H1 (cell line): ENCODE measurements at regions not wholly inside any gene's neighbourhood (a gene's known extent, or its start where the extent isn't known, plus 50 kb on each side); places are given as distances from the start of the nearest gene placed in this dataset.

Source experiments
- CTCF ChIA-PET: fragments of 300-600 bp; sonication (Branson Sonifier 250); formaldehyde crosslinking; loops from one replicate; lab custom pipeline; 2021; ENCODE audit not compliant: partially characterized antibody; lab: Charles Lee
- POLR2A ChIA-PET: fragments of 300-600 bp; sonication (Branson Sonifier 250); formaldehyde crosslinking; loops from one replicate; lab custom pipeline; 2021; ENCODE audit warnings: inconsistent platforms; ENCODE audit not compliant: partially characterized antibody; lab: Charles Lee
- DNase-seq, 2 experiments: peaks; one replicate each; pipeline versions ENCODE4 v3.0.0 to v3.0.0-alpha.2; 2010 to 2022; ENCODE audit warnings: low spot score in 2 of 2, low read depth in 1 of 2, mixed read lengths in 1 of 2
- FAIRE-seq: peaks from 2 replicates; lab custom pipeline; 2011; peaks lifted over from hg19 to GRCh38; lab: Jason Lieb, UNC
- H2AFZ ChIP-seq: 2 replicates; pipeline ENCODE4 v1.8.1; 2012; ENCODE audit warnings: low read length, inconsistent platforms
- H2AK5ac ChIP-seq: 2 replicates; pipeline ENCODE4 v1.6.1; 2013; ENCODE audit warnings: low read depth, low read length
- H2BK120ac ChIP-seq: replicated peaks from 2 replicates; pipeline ENCODE3; 2013; ENCODE audit warnings: low read depth, low read length, inconsistent platforms
- H2BK12ac ChIP-seq: 2 replicates; pipeline ENCODE4 v1.6.1; 2013; ENCODE audit warnings: low read depth, low read length
- H2BK15ac ChIP-seq: 2 replicates; pipeline ENCODE4 v1.6.1; 2013; ENCODE audit warnings: low read length
- H2BK20ac ChIP-seq: 2 replicates; pipeline ENCODE4 v1.6.1; 2013; ENCODE audit warnings: low read length
- H2BK5ac ChIP-seq: 2 replicates; pipeline ENCODE4 v1.6.1; 2013; ENCODE audit warnings: low read depth, low read length
- H3K14ac ChIP-seq: 2 replicates; pipeline ENCODE4 v1.6.1; 2013; ENCODE audit warnings: inconsistent platforms; ENCODE audit not compliant: insufficient read length
- H3K18ac ChIP-seq: 2 replicates; pipeline ENCODE4 v1.6.1; 2013; ENCODE audit warnings: low read length; ENCODE audit errors: extremely low read depth
- H3K23ac ChIP-seq: 2 replicates; pipeline ENCODE4 v1.6.1; 2013; ENCODE audit warnings: inconsistent platforms; ENCODE audit not compliant: insufficient read length
- H3K23me2 ChIP-seq: 2 replicates; pipeline ENCODE4 v1.6.1; 2013; ENCODE audit warnings: low read depth, low read length
- H3K27ac ChIP-seq: 2 replicates; pipeline ENCODE4 v1.6.1; 2011; ENCODE audit warnings: low read depth, low read length, inconsistent platforms
- H3K27me3 ChIP-seq, 4 experiments: replicated peaks in 1 of 4; 1 replicate in 1 of 4; 2 replicates in 3 of 4; pipeline versions ENCODE4 v1.6.1 to v1.8.1; 2011 to 2013; ENCODE audit warnings: low read length in 3 of 4, mild to moderate bottlenecking in 3 of 4, inconsistent platforms in 2 of 4, mixed read lengths in 2 of 4, moderate library complexity in 1 of 4; ENCODE audit not compliant: control insufficient read depth in 3 of 4, insufficient read depth in 3 of 4; ENCODE audit errors: extremely low read depth in 1 of 4
- H3K36me3 ChIP-seq, 4 experiments: 2 replicates each; pipeline versions ENCODE4 v1.6.1 to v1.8.1; 2011 to 2013; ENCODE audit warnings: mild to moderate bottlenecking in 4 of 4, low read length in 3 of 4, moderate library complexity in 2 of 4, control low read depth in 1 of 4, inconsistent platforms in 1 of 4; ENCODE audit not compliant: insufficient read depth in 4 of 4, control insufficient read depth in 2 of 4
- H3K4ac ChIP-seq: replicated peaks from 2 replicates; pipeline ENCODE3; 2013; ENCODE audit warnings: low read length, low read depth, mixed read lengths, inconsistent platforms; ENCODE audit not compliant: insufficient read length
- H3K4me1 ChIP-seq, 4 experiments: replicated peaks in 1 of 4; 1 replicate in 1 of 4; 2 replicates in 3 of 4; pipeline versions ENCODE4 v1.6.1 to v1.8.1; 2011 to 2013; ENCODE audit warnings: low read length in 3 of 4, inconsistent platforms in 2 of 4, mixed read lengths in 1 of 4; ENCODE audit not compliant: insufficient read depth in 4 of 4, control insufficient read depth in 3 of 4
- H3K4me2 ChIP-seq, 2 experiments: 2 replicates each; pipeline versions ENCODE4 v1.6.1 to v1.8.1; 2011 to 2013; ENCODE audit warnings: low read depth in 2 of 2, low read length in 2 of 2, control low read depth in 1 of 2, inconsistent platforms in 1 of 2, mild to moderate bottlenecking in 1 of 2; ENCODE audit not compliant: insufficient read depth in 1 of 2
- H3K4me3 ChIP-seq, 4 experiments: fragments of 200-600, 300-600 bp in 1 of 4; sonication (generic), shearing (Covaris generic), sonication (Bioruptor Twin) in 1 of 4; 2 replicates each; pipeline versions ENCODE4 v1.5.1 to v1.8.1; 2011 to 2016; ENCODE audit warnings: low read length in 4 of 4, low read depth in 3 of 4, control low read depth in 2 of 4, inconsistent platforms in 2 of 4, mild to moderate bottlenecking in 2 of 4, mixed read lengths in 1 of 4, moderate library complexity in 1 of 4; ENCODE audit not compliant: insufficient read depth in 2 of 4; ENCODE audit errors: extremely low read depth in 1 of 4
- H3K56ac ChIP-seq: replicated peaks from 2 replicates; pipeline ENCODE3; 2013; ENCODE audit warnings: low read depth, mild to moderate bottlenecking, mixed read lengths, low read length, inconsistent platforms; ENCODE audit not compliant: insufficient read length
- H3K79me1 ChIP-seq: 2 replicates; pipeline ENCODE4 v1.6.1; 2013; ENCODE audit warnings: low read depth, low read length, control low read depth
- H3K79me2 ChIP-seq, 2 experiments: 2 replicates each; pipeline versions ENCODE4 v1.6.1 to v1.8.1; 2012 to 2013; ENCODE audit warnings: low read length in 2 of 2, mild to moderate bottlenecking in 2 of 2, inconsistent platforms in 1 of 2; ENCODE audit not compliant: insufficient read depth in 2 of 2, control insufficient read depth in 1 of 2
- H3K9ac ChIP-seq, 4 experiments: replicated peaks in 1 of 4; 1 replicate in 1 of 4; 2 replicates in 3 of 4; pipeline versions ENCODE4 v1.6.1 to v1.8.1; 2011 to 2013; ENCODE audit warnings: low read depth in 3 of 4, low read length in 3 of 4, control low read depth in 2 of 4, mild to moderate bottlenecking in 2 of 4, moderate library complexity in 2 of 4, inconsistent platforms in 1 of 4; ENCODE audit errors: extremely low read depth in 1 of 4
- H3K9me3 ChIP-seq, 2 experiments: 2 replicates each; pipeline versions ENCODE4 v1.6.1 to v1.8.1; 2012 to 2013; ENCODE audit warnings: mild to moderate bottlenecking in 2 of 2, moderate library complexity in 2 of 2, control low read depth in 1 of 2, inconsistent platforms in 1 of 2, low read depth in 1 of 2, low read length in 1 of 2, mixed read lengths in 1 of 2; ENCODE audit not compliant: insufficient read depth in 2 of 2
- H4K20me1 ChIP-seq, 2 experiments: replicated peaks in 1 of 2; 2 replicates each; pipeline versions ENCODE3 to v1.8.1; 2011 to 2013; ENCODE audit warnings: inconsistent platforms in 2 of 2, low read length in 2 of 2, mild to moderate bottlenecking in 1 of 2; ENCODE audit not compliant: insufficient read depth in 2 of 2, control insufficient read depth in 1 of 2
- H4K5ac ChIP-seq: 2 replicates; pipeline ENCODE4 v1.6.1; 2013; ENCODE audit warnings: low read length, low read depth, mixed read lengths, inconsistent platforms; ENCODE audit not compliant: insufficient read length
- H4K8ac ChIP-seq: 2 replicates; pipeline ENCODE4 v1.8.0; 2013; ENCODE audit warnings: mild to moderate bottlenecking, moderate library complexity, low read length, inconsistent platforms; ENCODE audit not compliant: insufficient read depth; ENCODE audit errors: extremely low read depth
- H4K91ac ChIP-seq: replicated peaks from 2 replicates; pipeline ENCODE3; 2013; ENCODE audit warnings: low read length, mixed read lengths, inconsistent platforms; ENCODE audit not compliant: insufficient read length
- CEBPB ChIP-seq: IDR thresholded peaks from 2 replicates; pipeline ENCODE4 v1.6.1; 2012; ENCODE audit warnings: low read depth, low read length
- CTCF ChIP-seq, 3 experiments: IDR thresholded peaks; 1 replicate in 2 of 3; 2 replicates in 1 of 3; pipeline versions ENCODE4 v1.5.1 to v1.6.1; 2011; ENCODE audit warnings: low read length in 3 of 3, mild to moderate bottlenecking in 3 of 3, inconsistent platforms in 2 of 3, low read depth in 1 of 3, moderate library complexity in 1 of 3; ENCODE audit not compliant: insufficient read depth in 1 of 3; ENCODE audit errors: control extremely low read depth in 1 of 3
- EGR1 ChIP-seq: IDR thresholded peaks from 2 replicates; pipeline ENCODE4 v1.6.1; 2011; ENCODE audit warnings: low read depth, low read length, borderline replicate concordance
- HDAC2 ChIP-seq, 2 experiments: fragments of 300-600 bp in 1 of 2; sonication (generic) in 1 of 2; IDR thresholded peaks; 2 replicates each; pipeline ENCODE4 v1.6.1; 2011 to 2012; ENCODE audit warnings: low read depth in 2 of 2, low read length in 2 of 2, mild to moderate bottlenecking in 2 of 2, moderate library complexity in 2 of 2, borderline replicate concordance in 1 of 2, inconsistent platforms in 1 of 2
- JUND ChIP-seq: IDR thresholded peaks from 2 replicates; pipeline ENCODE4 v1.6.1; 2011; ENCODE audit warnings: mild to moderate bottlenecking, improper control_type of control experiment, low read length
- KDM5A ChIP-seq: fragments of 200-600 bp; IDR thresholded peaks from 2 replicates; pipeline ENCODE4 v1.7.1; 2012; ENCODE audit warnings: mild to moderate bottlenecking, low read length, inconsistent platforms, mixed read lengths
- POU5F1 ChIP-seq: IDR thresholded peaks from 2 replicates; pipeline ENCODE4 v1.6.1; 2011; ENCODE audit warnings: low read depth, mild to moderate bottlenecking, low read length, moderate library complexity
- SP4 ChIP-seq: IDR thresholded peaks from 2 replicates; pipeline ENCODE4 v1.6.1; 2012; ENCODE audit warnings: low read length, inconsistent platforms
- TBP ChIP-seq: IDR thresholded peaks from 2 replicates; pipeline ENCODE4 v1.6.1; 2011; ENCODE audit warnings: low read depth, low read length, improper control_type of control experiment
- TCF12 ChIP-seq: IDR thresholded peaks from 2 replicates; pipeline ENCODE4 v1.6.1; 2011; ENCODE audit warnings: low read depth, mild to moderate bottlenecking, low read length
- TEAD4 ChIP-seq: IDR thresholded peaks from 2 replicates; pipeline ENCODE4 v1.6.1; 2012; ENCODE audit warnings: low read depth, low read length, inconsistent platforms, mixed read lengths
- ZNF274 ChIP-seq: IDR thresholded peaks from 2 replicates; pipeline ENCODE4 v1.7.0; 2012; ENCODE audit warnings: low read length, borderline replicate concordance; ENCODE audit errors: extremely low read depth
- WGBS, 2 experiments: shearing (Covaris generic) in 1 of 2; methylation state at CpG; one replicate each; pipeline versions ENCODE4 v1.1.6 to v1.1.7; 2013 to 2015; ENCODE audit warnings: low lambda C conversion rate in 2 of 2, mixed read lengths in 2 of 2, inconsistent platforms in 1 of 2, low coverage in 1 of 2, missing lambda C conversion rate in 1 of 2; ENCODE audit not compliant: insufficient replicate concordance in 2 of 2, insufficient coverage in 1 of 2, insufficient read length in 1 of 2; ENCODE audit errors: extremely low coverage in 1 of 2, missing lambda C conversion rate in 1 of 2; 5-methylcytosine and 5-hydroxymethylcytosine counted together

- Histone ChIP-seq H3K23me2 (no peaks in the 10 kb centered on the region), H3K27ac (no peak overlapping the region), H3K4me2 (no peak overlapping the region), H4K5ac (no peak overlapping the region), H2AK5ac (no peak overlapping the region), H3K36me3 (no peaks in the 10 kb centered on the region), H4K8ac (no peak overlapping the region), H4K91ac (no peak overlapping the region), H3K79me1 (no peaks in the 10 kb centered on the region), H2BK5ac (no peak overlapping the region), H3K9ac (no peak overlapping the region), H2BK12ac (no peak overlapping the region), H3K9me3 (peaks cover 0 to 7% of the 10 kb centered on the region in 2 experiments; a peak in 1 of 4 replicates), H3K79me2 (no peaks in the 10 kb centered on the region), H3K4ac (no peak overlapping the region), H3K23ac (no peak overlapping the region), H3K18ac (no peak overlapping the region), H2BK120ac (no peak overlapping the region), H3K4me1 (no peaks in the 10 kb centered on the region), H4K20me1 (no peaks in the 10 kb centered on the region), H3K14ac (no peak overlapping the region), H2AFZ (no peak overlapping the region), H3K56ac (no peak overlapping the region), H3K4me3 (no peak overlapping the region), H3K27me3 (no peaks in the 10 kb centered on the region), H2BK20ac (no peak overlapping the region), H2BK15ac (no peak overlapping the region)
- CTCF ChIA-PET, result interaction anchor here (1.6 kb wide), 1 partner anchor 13 kb away, joined by 3 read pairs; no protein-coding TSS in a partner anchor
- no peak for TF ChIP-seq SP4
- no peak for TF ChIP-seq POU5F1
- TF ChIP-seq TCF12, result no peak
- TF ChIP-seq CEBPB, result no peak
- TF ChIP-seq KDM5A, result no peak
- TF ChIP-seq TBP, result no peak
- no peak for TF ChIP-seq HDAC2 (IDR thresholded peaks at IDR 0.05; ENCODE audit: borderline replicate concordance in 1 of 2, low read depth in 2 of 2, low read length in 2 of 2)
- TF ChIP-seq EGR1, result no peak
- TF ChIP-seq CTCF (IDR thresholded peaks at IDR 0.05; ENCODE audit: control extremely low read depth in 1 of 3, insufficient read depth in 1 of 3, low read depth in 1 of 3, low read length in 3 of 3), result no peak
- no peak for TF ChIP-seq ZNF274
- TF ChIP-seq TEAD4, result no peak
- no peak for TF ChIP-seq JUND
- FAIRE-seq (no peak), DNase-seq (no peak)
- POLR2A ChIA-PET, result no interaction called here
- 81% methylated on average over 12 of the region's 19 CpGs; no CpG with 5 or more reads in 1 of the 2 experiments for WGBS, 2 experiments
Observed at GRCh38 chr4:45566896-45567603, 556.8 kb downstream of the GABRG1 start.
